ENCODE measurements at regions not wholly inside any gene's neighbourhood (a gene's known extent, or its start where the extent isn't known, plus 50 kb on each side); places are given as distances from the start of the nearest gene placed in this dataset.

DNA sequence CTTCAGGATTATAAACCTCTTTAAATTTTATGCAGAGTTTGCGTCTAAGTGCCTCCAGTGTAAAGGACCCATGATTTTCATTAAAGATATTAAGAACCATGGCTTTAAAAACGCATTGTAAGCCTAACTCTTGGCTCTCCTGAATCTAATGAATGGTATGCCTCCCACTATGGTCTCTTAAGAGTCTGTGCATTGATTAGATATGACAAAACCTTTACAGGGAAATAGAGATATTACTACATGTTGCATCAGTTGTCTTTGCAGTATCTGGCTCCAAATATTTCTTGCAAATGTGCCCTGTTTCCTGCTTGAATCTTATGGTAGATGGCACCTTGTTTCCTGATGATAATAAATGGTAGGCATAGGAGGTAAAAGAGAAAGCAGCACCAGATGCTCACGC is 189.3 kb upstream of the FSHR start:
- intact Hi-C loops (cut with DNase I) = no loop called here
- no peak overlapping the region for H3K27ac ChIP-seq (ENCODE audit: low read depth in 2 of 2, low read length in 2 of 2)
- no peaks in the 10 kb centered on the region for H3K36me3 ChIP-seq (ENCODE audit: control insufficient read depth in 2 of 3, insufficient read depth in 3 of 3, low read length in 3 of 3)
- no peaks in the 10 kb centered on the region for H3K4me1 ChIP-seq (ENCODE audit: control insufficient read depth in 2 of 3, insufficient read depth in 2 of 3, low read depth in 1 of 3, low read length in 3 of 3)
- no peaks in the 10 kb centered on the region for H3K9me3 ChIP-seq (ENCODE audit: control insufficient read depth in 2 of 3, insufficient read depth in 1 of 3, low read length in 3 of 3)
- TF ChIP-seq CTCF (IDR thresholded peaks at IDR 0.05; ENCODE audit: borderline replicate concordance, extremely low read depth, insufficient read depth) = no peak
- H3K9ac ChIP-seq (ENCODE audit: low read length in 3 of 3) = no peak overlapping the region
- DNase-seq (no peak), FAIRE-seq (no peak)
- no peaks in the 10 kb centered on the region for H3K27me3 ChIP-seq (ENCODE audit: control insufficient read depth, insufficient read depth, low read length)
- H3K4me3 ChIP-seq (ENCODE audit: low read length in 3 of 3) = no peak overlapping the region

DNA sequence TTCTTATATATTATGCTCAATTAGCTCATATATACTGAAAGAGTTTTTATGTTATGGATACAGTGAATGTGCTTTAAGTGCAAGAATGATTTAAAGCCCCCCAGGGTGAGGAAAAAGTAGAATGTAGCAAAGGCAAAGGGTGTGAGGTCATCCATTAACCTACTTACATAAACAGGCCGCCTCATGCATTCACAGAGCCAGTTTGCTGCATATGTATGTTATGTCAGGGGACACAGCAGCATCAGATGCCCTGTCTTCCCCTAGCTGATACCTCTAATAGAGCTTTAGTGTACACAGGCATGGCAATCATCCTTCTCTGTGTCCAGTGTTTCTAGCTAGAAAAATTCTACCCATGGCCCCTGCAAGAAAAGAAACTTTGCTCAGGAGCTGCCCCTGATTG is 187.8 kb upstream of the FSHR start:
- Histone ChIP-seq H3K27me3 (ENCODE audit: control insufficient read depth, insufficient read depth, low read length) (no peaks in the 10 kb centered on the region), H3K4me1 (ENCODE audit: control insufficient read depth in 2 of 3, insufficient read depth in 2 of 3, low read depth in 1 of 3, low read length in 3 of 3) (no peaks in the 10 kb centered on the region), H3K4me3 (ENCODE audit: low read length in 3 of 3) (no peak overlapping the region), H3K36me3 (ENCODE audit: control insufficient read depth in 2 of 3, insufficient read depth in 3 of 3, low read length in 3 of 3) (no peaks in the 10 kb centered on the region), H3K9me3 (ENCODE audit: control insufficient read depth in 2 of 3, insufficient read depth in 1 of 3, low read length in 3 of 3) (no peaks in the 10 kb centered on the region), H3K27ac (ENCODE audit: low read depth in 2 of 2, low read length in 2 of 2) (no peak overlapping the region), H3K9ac (ENCODE audit: low read length in 3 of 3) (no peak overlapping the region)
- intact Hi-C loops (cut with DNase I) = no loop called here
- DNase-seq (no peak), FAIRE-seq (no peak)
- TF ChIP-seq CTCF (IDR thresholded peaks at IDR 0.05; ENCODE audit: borderline replicate concordance, extremely low read depth, insufficient read depth) = no peak

- H3K9me3 ChIP-seq (ENCODE audit: control insufficient read depth in 2 of 3, insufficient read depth in 1 of 3, low read length in 3 of 3) = no peaks in the 10 kb centered on the region
- H3K9ac ChIP-seq (ENCODE audit: low read length in 3 of 3) = no peak overlapping the region
- FAIRE-seq (no peak), DNase-seq (no peak)
- no peaks in the 10 kb centered on the region for H3K27me3 ChIP-seq (ENCODE audit: control insufficient read depth, insufficient read depth, low read length)
- no peaks in the 10 kb centered on the region for H3K4me1 ChIP-seq (ENCODE audit: control insufficient read depth in 2 of 3, insufficient read depth in 2 of 3, low read depth in 1 of 3, low read length in 3 of 3)
- H3K4me3 ChIP-seq (ENCODE audit: low read length in 3 of 3) = no peak overlapping the region
- intact Hi-C loops (cut with DNase I) = no loop called here
- no peak for TF ChIP-seq CTCF (IDR thresholded peaks at IDR 0.05; ENCODE audit: borderline replicate concordance, extremely low read depth, insufficient read depth)
- H3K36me3 ChIP-seq (ENCODE audit: control insufficient read depth in 2 of 3, insufficient read depth in 3 of 3, low read length in 3 of 3) = no peaks in the 10 kb centered on the region
- H3K27ac ChIP-seq (ENCODE audit: low read depth in 2 of 2, low read length in 2 of 2) = no peak overlapping the region
Observed at GRCh38 chr2:49335546-49335945, 181.2 kb upstream of the FSHR start.

DNA sequence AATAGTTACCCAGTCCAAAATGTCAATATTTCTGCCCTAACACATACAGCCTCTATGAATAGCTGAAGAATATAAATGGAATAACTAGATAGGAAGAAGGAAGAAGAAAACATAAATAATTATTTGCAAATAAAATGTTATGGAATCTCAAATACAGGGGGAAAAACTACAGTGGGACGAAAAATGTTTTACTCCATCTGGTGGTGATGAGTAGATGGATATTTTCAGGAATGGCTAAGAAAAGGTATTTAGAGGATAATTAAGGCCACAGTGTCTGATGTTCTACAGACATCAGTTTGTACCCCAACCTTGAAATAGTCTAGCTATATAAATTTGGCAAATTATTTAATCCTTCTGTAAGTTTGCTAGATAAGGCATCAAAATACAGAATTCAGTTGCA is 178.1 kb upstream of the FSHR start:
- Histone ChIP-seq H3K27me3 (ENCODE audit: control insufficient read depth, insufficient read depth, low read length) (no peaks in the 10 kb centered on the region), H3K9ac (ENCODE audit: low read length in 3 of 3) (no peak overlapping the region), H3K4me3 (ENCODE audit: low read length in 3 of 3) (no peak overlapping the region), H3K4me1 (ENCODE audit: control insufficient read depth in 2 of 3, insufficient read depth in 2 of 3, low read depth in 1 of 3, low read length in 3 of 3) (no peaks in the 10 kb centered on the region), H3K36me3 (ENCODE audit: control insufficient read depth in 2 of 3, insufficient read depth in 3 of 3, low read length in 3 of 3) (no peaks in the 10 kb centered on the region), H3K9me3 (ENCODE audit: control insufficient read depth in 2 of 3, insufficient read depth in 1 of 3, low read length in 3 of 3) (no peaks in the 10 kb centered on the region), H3K27ac (ENCODE audit: low read depth in 2 of 2, low read length in 2 of 2) (no peak overlapping the region)
- no peak for DNase-seq
- TF ChIP-seq CTCF (IDR thresholded peaks at IDR 0.05; ENCODE audit: borderline replicate concordance, extremely low read depth, insufficient read depth) = no peak
- FAIRE-seq = no peak
- intact Hi-C loops (cut with DNase I) = no loop called here
